GM19324 (cell line): ENCODE measurements at regions not wholly inside any gene's neighbourhood (a gene's known extent, or its start where the extent isn't known, plus 50 kb on each side); places are given as distances from the start of the nearest gene placed in this dataset.

Source experiments
- ATAC-seq: cut with Tn5 transposase; IDR thresholded peaks from one replicate; pipeline ENCODE4 v1.9.1; 2021; ENCODE audit warnings: mild to moderate bottlenecking, moderate library complexity; ENCODE audit not compliant: unreplicated experiment, low FRiP score

- no peak for ATAC-seq
These were observed 152.3 kb downstream of the TM9SF2 start for GRCh38 chr13:99653526-99653925.

DNA sequence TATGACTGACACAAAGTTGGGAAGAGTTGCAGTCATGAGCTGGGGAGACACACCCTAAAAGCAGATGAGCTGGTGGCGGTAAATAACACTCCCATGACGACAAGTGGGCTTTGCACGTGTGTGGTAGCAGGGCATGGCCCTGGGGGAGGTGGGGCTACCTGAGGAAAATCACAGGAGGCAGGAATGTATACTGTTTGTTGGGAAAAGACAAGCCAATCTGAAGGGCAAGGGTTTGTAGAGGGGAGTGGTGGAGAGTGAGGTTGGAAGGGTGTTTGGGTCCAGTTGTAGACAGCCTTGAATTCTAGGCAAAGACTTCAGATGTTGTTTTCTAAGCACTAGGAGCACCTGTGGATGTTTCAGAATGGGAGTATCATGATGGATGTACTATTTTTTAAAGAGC, 151.6 kb downstream of the TM9SF2 start:
- ATAC-seq: no peak

GRCh38 chr13:99652141-99652540, 150.9 kb downstream of the TM9SF2 start:
- no peak for ATAC-seq

DNA sequence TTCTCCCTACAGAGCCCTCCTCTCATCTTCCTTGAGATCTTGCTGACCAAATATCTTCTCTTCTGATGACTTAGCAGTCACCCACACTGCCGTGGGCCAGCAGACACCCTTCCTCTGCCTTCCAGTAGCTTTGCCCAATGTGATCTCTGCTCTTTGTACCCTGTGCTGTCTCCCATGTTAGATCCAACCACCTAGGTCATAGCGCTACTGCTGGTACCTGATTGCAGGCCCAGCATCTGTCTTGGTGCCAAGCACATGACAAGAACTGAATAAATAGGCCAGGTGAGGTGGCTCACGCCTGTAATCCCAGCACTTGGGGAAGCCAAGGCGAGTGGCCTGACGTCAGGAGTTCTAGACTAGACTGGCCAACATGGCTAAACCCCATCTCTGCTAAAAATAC, 149.7 kb downstream of the TM9SF2 start:
- no peak for ATAC-seq

GRCh38 chr13:99650410-99650809, 149.1 kb downstream of the TM9SF2 start:
- ATAC-seq: no peak

DNA sequence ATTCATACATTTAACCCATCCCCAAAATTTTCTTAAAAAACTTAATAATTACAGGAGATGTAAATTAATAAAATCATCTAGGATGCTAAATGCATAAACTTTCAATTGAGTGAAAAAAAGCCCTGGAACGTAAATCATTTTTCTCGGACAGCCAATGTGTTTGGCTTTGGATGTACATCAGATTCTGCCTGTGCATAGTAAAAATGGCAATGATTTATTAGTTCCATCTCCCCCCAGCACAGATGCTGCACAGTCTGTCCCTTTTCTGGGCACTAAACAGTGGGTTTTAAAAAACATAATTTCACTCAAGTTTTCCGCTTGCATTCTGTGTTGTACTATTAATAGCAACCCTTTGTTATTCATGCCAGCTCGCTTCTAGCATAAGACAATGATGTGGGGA, 147.7 kb downstream of the TM9SF2 start:
- no peak for ATAC-seq

GRCh38 chr13:99648066-99648665, 146.9 kb downstream of the TM9SF2 start:
- no peak for ATAC-seq

DNA sequence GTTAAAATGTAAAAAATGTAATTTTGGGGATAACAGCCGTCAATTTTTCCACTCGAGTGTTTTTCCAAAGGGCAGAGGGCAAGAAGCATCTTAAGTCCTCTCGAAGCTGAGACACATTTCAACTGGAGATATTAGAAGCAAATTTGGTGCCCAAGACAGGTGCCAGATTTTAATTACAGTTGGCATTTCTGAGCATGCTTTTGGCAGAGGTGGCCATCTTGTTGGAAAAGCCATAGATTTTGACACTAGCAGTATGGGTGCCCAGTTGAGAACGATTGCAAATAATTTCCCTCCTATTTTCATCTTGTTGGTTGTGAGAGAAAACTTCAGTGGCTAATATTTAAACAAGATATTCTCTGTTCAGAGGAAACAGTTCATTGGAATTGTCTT, 146.3 kb downstream of the TM9SF2 start:
- no peak for ATAC-seq

GRCh38 chr13:99646866-99647595, 145.8 kb downstream of the TM9SF2 start:
- ATAC-seq: no peak

DNA sequence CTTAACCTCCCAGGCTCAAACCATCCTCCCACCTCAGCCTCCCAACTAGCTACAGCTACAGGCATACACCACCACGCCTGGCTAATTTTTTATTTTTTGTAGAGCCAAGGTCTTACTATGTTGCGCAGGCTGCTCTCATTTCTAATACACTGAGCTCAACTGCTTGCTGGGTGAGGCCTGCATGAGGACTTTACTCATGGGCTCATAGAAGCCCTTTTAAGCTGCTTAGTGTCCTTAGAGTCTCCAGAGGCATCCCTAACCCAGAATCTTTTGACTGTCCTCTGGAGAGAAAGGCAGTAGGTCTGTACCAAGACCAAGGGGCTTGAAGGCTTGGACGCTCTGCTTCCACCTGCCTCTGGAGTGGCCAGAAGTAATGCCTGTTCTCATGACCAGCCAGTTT, 141.6 kb downstream of the TM9SF2 start:
- ATAC-seq: no peak

GRCh38 chr13:99642006-99642405, 140.7 kb downstream of the TM9SF2 start:
- no peak for ATAC-seq

DNA sequence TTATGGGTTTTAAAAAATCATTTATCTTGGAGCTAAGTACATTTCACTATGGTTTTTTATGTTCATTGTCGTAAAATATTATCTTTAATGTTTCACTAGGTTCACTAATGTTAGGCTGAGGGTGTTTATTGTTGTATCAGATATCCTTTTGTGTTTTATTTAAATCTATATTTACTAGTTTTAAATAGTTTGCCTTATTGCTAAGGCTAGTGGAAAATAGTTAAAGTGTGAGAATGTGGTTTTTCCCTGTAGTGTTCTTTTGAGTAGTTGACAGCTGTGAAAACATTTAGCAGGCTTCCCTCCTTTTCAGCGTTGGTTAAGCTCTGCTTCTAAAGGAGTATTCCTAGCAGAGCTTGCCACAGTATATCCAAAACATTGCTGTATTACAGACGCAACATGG, 139.0 kb downstream of the TM9SF2 start:
- no peak for ATAC-seq

GRCh38 chr13:99639126-99639525, 137.9 kb downstream of the TM9SF2 start:
- no peak for ATAC-seq

- ATAC-seq: no peak
These were observed 135.6 kb downstream of the TM9SF2 start for GRCh38 chr13:99636728-99637353.

- no peak for ATAC-seq
These were observed 135.0 kb downstream of the TM9SF2 start for GRCh38 chr13:99636306-99636705.

- no peak for ATAC-seq
These were observed 133.4 kb downstream of the TM9SF2 start for GRCh38 chr13:99634672-99635071.

DNA sequence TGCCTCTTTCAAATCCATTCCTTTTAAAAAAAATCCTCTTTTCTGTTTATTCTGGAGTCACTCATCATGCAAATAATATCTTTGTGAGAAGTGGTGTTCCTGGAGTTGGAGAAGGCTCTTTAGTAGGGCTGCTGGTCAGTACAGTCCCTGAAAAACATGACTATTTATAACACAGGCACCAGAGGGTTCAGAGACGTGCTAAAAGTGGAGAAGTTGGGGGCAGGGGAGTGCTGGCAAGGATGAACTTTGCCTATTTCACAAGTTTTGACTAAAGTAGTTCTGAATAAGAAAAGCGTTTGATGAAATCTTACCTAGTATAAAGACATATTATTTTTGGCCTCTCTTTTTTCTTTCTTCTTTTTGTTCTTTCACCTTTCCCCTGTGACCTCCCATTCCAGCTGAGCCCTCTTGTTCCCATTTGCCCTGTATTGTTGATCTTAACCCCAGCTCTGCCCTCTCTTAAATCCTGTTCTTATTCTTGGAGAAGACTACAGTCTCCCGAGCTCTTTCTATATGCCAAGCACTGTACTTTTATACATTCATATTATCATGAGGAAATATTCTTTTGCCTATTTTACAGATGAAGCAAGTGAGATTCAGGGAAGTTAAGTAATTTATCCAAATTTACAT, 129.1 kb downstream of the TM9SF2 start:
- ATAC-seq: no peak

- ATAC-seq: no peak
These were observed 128.4 kb downstream of the TM9SF2 start for GRCh38 chr13:99629641-99630040.

- ATAC-seq: no peak
These were observed 127.2 kb downstream of the TM9SF2 start for GRCh38 chr13:99628442-99628841.

DNA sequence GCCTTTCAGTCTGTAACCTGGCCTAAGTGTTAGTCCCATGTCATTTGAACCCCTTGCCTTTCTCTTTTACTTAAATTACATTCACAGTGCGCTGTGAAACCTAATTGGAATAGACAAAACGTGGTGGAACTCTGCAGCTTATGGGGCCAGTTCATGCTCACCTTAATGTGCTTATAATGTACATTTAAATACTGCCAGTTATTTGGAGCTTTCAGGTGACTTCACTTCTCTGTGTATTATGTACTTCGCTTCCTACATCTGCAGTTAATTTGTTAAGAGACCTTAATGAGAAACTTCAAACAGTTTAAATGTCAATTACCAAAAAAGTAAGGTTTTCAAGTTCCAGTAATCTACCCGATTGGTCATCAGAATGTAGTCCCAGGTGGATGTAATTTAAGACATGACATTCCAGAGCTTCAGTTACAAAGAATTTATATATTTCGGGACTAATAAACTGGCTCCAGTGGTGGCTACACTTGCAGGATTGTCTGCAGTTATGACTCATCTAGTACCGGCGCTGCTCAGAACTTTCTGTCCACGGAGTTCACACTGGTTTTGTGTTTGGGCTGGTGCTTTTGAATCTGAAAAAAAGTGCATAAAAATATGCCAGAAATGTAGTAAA, 125.3 kb downstream of the TM9SF2 start:
- no peak for ATAC-seq

GRCh38 chr13:99624936-99625540, 123.8 kb downstream of the TM9SF2 start:
- no peak for ATAC-seq
